DND-41 (cell line): ENCODE measurements at regions not wholly inside any gene's neighbourhood (a gene's known extent, or its start where the extent isn't known, plus 50 kb on each side); places are given as distances from the start of the nearest gene placed in this dataset.

ENCODE experiments used
- EZH2 ChIP-seq: IDR thresholded peaks from 3 replicates; pipeline ENCODE4 v1.6.1; 2012; ENCODE audit warnings: borderline replicate concordance, low read depth, mild to moderate bottlenecking, moderate library complexity, low read length, inconsistent platforms; ENCODE audit not compliant: severe bottlenecking
- TF ChIP-seq, protein P1 (sequence below): IDR thresholded peaks from 2 replicates; pipeline ENCODE4 v1.5.1; 2012; ENCODE audit warnings: borderline replicate concordance, low read length, moderate library complexity, mild to moderate bottlenecking; ENCODE audit not compliant: poor library complexity, severe bottlenecking; ENCODE audit errors: extremely low read depth

GRCh38 chr4:166172619-166173018, 299.6 kb downstream of the TLL1 start:
- TF ChIP-seq, protein P1, sequence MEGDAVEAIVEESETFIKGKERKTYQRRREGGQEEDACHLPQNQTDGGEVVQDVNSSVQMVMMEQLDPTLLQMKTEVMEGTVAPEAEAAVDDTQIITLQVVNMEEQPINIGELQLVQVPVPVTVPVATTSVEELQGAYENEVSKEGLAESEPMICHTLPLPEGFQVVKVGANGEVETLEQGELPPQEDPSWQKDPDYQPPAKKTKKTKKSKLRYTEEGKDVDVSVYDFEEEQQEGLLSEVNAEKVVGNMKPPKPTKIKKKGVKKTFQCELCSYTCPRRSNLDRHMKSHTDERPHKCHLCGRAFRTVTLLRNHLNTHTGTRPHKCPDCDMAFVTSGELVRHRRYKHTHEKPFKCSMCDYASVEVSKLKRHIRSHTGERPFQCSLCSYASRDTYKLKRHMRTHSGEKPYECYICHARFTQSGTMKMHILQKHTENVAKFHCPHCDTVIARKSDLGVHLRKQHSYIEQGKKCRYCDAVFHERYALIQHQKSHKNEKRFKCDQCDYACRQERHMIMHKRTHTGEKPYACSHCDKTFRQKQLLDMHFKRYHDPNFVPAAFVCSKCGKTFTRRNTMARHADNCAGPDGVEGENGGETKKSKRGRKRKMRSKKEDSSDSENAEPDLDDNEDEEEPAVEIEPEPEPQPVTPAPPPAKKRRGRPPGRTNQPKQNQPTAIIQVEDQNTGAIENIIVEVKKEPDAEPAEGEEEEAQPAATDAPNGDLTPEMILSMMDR, result no peak
- no peak for TF ChIP-seq EZH2
